ENCODE measurements at regions not wholly inside any gene's neighbourhood (a gene's known extent, or its start where the extent isn't known, plus 50 kb on each side); places are given as distances from the start of the nearest gene placed in this dataset.
"Not testable (repeated sequence)": the region's sequence is repeated elsewhere in the genome, so short reads cannot be mapped to it uniquely, and the experiment has no call there.

GRCh38 chr5:2872676-2873075, 121.2 kb upstream of the IRX2 start:
- DNase-seq, result no peak

GRCh38 chr5:2871282-2871681, 119.8 kb upstream of the IRX2 start:
- DNase-seq, result no peak

DNA sequence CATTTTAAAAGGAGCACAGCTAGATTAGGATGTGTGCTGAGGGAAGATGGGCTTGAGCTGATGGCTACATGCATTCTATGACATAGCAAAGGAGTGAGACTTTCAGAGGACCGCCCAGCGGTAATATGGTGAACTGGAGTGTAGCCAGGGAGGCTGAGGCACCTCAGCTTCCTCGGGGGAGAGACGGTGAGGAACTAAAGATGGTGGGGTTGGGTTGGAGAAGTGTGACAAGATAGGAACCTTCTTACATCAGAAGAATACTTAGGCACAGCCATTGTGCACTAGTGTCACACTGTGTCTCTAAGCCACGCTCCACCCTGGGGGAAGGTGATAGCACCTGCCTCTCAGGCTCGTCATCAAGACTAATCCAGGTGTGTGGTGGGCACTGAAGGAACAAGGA, 118.0 kb upstream of the IRX2 start:
- no peak for DNase-seq

DNA sequence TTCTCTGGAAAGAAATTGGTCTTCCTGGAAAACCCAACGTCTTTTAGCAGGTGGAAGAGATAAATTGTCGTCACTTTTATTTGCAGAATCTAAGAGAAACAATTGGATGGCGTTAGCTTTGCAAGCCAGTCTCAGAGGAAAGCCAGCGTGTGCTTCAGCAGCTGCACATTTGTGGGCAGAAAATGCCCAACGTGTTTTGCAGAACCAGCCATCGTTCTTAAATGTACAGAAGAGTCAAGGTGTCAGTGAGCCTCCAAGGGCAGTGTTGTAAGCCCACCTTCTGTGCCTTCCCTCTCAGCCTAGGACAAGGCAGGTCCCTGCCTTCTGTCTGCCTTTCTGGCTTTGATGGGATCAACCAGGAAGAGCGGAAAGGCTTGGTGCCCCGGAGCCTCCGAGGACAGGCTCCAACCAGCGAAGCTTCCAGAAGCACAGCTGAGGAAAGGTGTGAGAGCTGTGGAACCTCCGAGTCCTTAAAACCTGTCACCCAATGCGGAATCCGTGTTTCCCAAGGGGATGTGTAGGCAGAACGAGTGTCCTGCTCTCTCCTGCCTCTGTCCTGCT, 116.0 kb upstream of the IRX2 start:
- DNase-seq, result no peak

DNA sequence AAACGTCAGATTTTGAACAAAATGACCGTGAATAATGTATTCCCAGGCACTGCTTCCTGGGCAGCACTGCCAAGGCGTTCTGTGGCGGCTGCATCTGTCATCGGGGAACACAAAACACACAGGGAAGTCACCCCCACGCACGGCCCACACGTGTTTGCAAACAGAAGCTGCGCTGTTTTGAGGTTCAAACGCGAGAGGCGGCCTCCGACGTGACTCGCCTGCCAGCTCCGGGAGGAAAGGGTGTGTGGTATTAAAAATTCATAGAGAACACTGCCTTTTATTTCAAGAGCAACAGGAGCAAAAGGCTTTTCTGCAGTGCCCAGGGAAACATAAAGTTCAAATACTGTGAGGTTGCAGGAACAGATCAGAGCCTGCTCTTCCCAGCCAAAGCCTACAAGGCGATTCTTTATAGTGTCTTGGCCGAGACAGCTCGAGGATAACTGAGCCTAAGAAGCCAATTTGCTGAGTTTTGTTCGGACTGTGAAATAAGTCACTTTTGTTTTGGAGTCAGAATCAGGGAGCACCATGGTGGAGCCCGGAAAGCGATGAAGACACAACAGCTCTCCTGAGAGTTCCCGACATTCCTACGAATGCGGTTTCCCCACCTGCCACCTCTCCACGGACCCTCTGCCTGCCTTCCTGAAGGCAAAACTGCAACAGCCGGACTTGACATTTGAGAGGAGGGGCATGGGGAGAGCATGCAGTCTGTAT, 115.3 kb upstream of the IRX2 start:
- DNase-seq, result no peak

- DNase-seq, result no peak
Observed at GRCh38 chr5:2865856-2866255, 114.4 kb upstream of the IRX2 start.

DNA sequence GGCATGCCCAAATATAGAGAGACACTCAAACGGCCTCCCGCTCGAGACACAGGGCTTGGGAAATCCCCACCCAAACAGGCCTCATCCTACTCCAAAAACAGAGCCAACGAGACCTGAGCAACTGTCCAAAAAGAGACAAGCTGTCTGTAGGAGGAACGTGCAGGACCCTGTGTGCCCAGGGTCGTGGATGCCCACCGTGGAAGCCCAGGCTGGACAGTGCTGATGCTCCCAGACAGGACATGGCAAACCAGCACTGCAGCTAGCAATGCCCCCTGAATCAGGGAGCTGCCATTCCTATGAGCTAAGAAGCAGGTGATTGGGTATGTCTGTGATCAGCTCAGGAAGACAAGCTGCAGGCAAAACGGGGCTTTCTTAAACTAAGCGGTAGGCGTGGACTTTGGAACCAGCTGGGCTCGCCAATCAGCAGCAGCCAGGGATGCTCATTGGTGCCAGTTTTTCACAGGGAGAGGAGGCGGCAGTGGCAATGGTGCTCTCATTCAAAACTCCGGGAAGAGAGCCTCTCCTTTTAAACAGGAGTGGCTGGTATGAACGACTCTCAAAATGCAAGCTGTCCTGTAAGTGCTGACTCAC, 113.1 kb upstream of the IRX2 start:
- DNase-seq, result no peak

DNA sequence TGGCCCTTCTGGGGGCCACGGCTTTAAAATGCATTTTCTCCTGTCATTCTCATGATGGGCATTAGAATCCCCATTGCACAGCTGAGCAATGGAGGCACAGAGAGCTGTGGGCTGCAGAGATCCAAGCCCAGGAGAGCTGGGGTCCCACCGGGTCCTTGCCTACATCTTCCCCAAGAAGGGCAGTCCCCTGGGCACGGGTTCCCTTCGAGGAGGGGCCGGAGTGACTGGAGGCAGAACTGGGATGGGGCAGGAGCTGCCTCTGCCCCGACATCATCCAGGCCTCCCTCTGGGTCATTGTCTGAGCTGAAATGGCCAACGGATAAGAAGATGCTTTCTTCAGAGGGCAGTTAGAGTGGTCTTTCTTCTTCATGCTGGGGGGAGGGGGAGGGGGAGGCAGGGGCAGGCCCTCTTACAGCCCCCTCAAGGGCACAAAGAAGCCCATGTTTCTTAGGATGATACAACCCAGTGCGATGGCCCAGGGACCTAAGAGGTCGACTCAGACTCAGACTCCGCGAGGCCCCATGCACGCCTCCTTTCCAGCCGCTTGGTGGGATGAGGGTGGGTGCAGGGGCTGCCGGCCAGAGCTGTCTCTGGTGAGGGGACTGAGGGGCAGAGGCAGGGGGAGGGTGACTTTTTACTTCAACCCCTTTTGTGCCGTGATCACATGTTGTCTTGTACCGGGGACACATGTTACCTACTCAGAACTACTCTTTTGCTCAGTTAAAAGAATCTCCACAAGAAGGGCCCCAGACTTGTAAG, 112.4 kb upstream of the IRX2 start:
- DNase-seq, result no peak

DNA sequence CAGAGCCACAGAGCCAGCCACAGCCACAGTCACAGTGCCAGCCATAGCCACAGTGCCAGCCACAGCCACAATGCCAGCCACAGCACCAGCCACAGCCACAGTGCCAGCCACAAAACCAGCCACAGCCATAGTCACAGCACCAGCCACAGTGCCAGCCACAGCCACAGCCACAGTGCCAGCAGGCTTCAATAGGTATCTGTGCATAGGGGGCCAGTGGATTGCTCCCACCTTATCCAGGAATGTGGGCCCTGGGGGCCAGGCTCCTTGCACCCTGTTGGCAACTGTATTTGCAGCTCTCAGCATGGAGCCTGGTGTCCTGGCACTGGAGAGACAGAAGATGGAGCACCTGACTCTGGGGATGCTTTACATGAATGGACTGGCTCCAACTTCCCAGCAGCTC, 111.7 kb upstream of the IRX2 start:
- no peak for DNase-seq

- not testable (repeated sequence) for DNase-seq
Observed at GRCh38 chr5:2862176-2862575, 110.7 kb upstream of the IRX2 start.

DNA sequence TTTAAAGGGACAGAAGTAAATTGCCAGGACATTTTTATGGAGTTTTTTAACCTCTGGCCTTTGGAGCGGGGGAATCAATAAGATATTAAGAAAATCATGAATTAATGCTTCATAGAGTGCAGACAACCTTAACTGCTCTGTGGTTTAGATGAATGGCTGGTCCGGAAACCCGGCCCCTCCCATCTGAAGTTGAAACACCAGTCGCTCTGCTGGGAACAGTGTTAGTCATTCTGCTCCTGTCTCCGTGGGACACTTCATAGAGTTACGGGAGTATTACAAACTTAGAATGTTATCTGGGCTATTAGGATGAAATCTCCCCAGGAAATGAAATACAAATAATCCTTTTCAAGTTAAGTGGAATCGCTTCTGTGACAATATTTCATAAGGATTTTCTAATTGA, 110.1 kb upstream of the IRX2 start:
- no peak for DNase-seq

DNA sequence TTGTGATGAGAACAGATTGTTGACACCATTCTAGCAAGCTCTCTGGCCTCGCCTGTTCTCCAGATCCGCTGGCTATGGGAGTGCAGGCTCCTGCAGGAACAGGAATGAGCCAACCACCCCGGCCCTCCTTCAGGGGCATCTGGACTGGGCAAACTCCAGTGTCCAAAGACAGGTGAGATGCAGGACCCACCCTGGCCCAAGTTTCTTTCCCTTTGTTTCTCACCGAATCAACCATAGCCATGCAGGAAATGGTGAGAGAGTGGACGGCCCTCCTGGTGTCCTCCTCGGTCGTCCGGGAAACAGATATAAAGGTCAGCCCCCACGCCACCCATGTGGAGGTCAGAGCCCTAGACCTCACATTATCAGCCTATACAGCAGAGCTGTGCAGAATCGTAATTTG, 108.6 kb upstream of the IRX2 start:
- DNase-seq, result no peak

DNA sequence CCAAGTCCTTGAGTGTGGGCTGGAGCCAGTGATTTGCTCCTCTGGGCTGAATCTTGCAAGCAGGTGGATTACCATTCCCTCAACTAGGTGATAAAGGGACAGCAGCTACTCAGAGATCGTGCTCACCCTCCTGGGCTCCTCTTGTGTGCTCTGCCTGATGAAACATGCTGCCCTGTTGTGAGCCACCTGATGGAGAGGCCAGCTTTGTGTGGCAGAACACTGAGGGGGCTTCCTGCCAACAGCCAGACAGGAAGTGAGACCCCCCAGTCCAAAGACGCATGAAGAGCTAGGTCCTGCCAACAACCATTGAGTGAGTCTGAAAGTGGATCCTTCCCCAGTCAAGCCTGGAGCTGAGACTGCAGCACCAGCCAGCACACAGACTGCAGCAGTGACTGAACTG, 106.4 kb upstream of the IRX2 start:
- no peak for DNase-seq

DNA sequence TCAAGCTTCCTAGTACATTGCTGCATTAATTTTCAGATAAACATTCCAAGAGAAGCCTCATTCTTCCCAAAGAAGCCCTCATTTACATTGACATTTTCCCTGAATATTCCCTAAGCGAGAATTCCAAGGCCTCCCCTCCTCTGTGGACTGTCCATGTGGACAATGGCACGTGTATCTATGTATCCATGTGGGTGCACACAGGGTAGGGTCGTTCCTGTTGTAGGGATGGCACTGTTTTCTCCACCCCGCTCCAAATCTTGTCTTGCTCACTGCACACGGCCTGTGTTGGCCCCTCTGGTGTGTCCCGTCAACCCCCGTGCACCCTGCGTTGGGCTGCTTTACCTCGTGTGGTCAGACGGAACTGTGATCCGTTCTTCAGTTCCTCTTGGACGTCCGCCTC, 104.7 kb upstream of the IRX2 start:
- no peak for DNase-seq

GRCh38 chr5:2852446-2852845, 101.0 kb upstream of the IRX2 start:
- DNase-seq, result no peak

DNA sequence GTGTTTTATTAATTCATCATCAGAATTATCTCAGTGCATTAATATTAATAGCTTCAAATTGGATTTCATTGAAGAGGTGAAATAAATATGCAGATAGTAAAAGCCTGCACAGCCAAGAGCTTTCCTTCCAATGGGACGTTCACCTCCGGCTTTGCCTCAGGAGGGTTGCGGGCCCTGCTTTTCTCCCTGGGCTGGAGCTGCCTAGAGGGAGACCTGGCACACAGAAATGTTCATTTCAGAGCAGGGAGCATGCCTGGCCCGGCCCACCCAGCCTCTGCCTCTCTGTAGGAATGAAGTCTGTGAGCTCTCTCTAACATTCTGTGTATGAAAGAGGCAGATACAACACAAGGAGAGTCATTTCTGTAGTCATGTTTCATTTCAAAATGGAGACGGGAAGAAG, 100.4 kb upstream of the IRX2 start:
- DNase-seq, result no peak

- no peak for DNase-seq
Observed at GRCh38 chr5:2849429-2849828, 98.0 kb upstream of the IRX2 start.

DNA sequence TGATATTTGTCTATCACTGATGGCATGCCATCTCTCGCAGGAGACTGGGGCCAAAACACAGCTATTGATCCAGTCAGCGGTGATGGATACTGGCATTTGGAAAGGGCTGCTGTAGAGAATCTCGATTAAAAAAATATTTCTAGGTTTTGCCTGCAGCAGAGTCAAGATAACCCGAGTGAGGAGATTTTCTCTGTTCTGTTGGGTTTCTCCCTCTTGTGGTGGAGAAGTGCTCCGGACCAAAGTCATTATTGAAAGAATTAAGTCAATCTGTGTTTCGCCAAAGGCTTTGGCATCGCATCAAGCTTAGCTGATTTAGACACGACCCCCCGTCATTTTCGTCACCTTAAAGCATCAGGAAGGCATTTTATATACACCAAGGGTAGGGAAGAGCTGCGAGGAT, 97.1 kb upstream of the IRX2 start:
- no peak for DNase-seq

DNA sequence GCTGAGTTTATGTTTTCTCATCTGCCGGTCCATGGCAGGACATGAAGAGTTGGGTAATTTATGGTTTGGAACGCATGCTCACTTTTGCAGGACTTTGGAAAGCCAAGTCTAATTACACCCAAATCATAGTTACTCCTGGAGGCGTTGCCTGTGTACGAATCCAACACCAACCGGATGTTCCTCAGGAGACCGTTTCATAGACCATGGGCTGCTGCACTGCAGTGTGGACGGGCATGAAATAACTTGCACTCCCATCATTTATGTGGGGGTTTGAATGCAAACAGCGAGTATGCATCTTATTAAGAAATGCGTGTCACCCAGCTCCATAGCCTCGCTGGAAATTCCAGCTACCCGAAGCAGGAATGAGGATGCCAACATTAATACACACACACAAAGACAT, 96.1 kb upstream of the IRX2 start:
- DNase-seq, result no peak

DNA sequence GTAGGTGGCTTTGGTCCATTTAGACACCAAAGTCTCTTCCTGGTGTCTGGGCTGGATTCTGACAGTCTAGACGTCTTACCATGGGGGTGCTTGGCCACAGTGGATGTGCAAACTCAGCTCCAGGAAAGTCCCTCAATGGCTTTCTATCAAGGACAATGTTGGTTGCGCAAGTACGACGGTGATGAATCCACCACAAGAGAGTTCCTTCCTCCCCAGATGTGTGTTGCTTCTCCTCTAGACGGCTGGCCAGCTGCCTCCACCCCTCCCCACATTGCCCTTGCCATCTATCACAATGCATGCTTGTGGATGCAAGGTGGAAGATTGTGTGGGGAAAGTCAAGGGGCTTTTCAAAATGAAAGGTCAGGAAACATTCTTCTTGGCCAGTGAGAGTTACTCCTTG, 89.7 kb upstream of the IRX2 start:
- no peak for DNase-seq

- no peak for DNase-seq
Observed at GRCh38 chr5:2840372-2840915, 89.0 kb upstream of the IRX2 start.

DNA sequence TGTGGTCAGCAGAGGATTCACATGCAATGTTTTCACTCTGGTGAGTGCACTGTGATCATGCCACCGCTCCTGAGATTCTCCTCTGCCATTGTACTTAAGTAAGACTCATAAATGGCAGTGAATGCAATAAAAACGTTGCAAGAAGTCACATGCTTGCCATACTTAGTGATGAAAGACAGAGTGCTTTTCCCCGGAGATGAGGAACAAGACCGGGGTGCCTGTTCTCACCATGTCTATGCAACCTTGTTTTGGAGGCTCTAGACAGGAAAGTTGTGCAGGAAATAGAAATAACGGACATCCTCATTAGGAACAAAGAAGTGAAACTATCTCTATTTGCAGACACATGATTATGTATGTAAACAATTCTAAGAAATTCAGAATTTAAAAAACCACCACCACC, 84.7 kb upstream of the IRX2 start:
- DNase-seq, result no peak

DNA sequence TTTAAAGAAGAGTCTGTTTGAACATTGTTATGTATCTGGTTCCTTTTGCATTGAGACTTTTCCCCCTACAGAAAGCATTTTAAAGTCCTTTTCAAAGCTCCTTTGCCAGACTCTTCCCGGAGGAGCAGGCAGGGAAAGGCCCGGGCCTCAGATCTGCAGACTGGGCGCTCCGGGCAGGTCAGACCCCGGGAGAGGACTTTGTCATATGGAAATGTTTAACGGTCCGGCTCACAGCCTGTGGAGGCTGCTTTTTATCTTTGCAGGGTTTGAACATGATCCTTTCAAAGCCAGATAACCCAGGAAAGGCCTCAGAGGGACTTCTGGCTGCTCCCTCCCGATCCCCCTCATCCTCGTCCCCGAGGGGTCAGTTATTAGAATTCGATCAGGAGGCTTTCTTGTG, 82.1 kb upstream of the IRX2 start:
- no peak for DNase-seq

- DNase-seq, result no peak
Observed at GRCh38 chr5:2832394-2832793, 80.9 kb upstream of the IRX2 start.

All from femur (tissue), 1 donor.